GM12891 (cell line): ENCODE measurements at regions not wholly inside any gene's neighbourhood (a gene's known extent, or its start where the extent isn't known, plus 50 kb on each side); places are given as distances from the start of the nearest gene placed in this dataset.

Source experiments
- PAX5 ChIP-seq: IDR thresholded peaks from 2 replicates; pipeline ENCODE4 v1.6.1; 2011; ENCODE audit warnings: low read length, moderate library complexity, mild to moderate bottlenecking; ENCODE audit not compliant: insufficient read depth, severe bottlenecking
- POLR2A ChIP-seq: IDR thresholded peaks from 2 replicates; pipeline ENCODE4 v1.6.1; 2011; ENCODE audit warnings: low read depth, low read length, control low read depth
- POLR2AphosphoS5 ChIP-seq: IDR thresholded peaks from 2 replicates; pipeline ENCODE4 v1.6.1; 2011; ENCODE audit warnings: low read depth, low read length, control low read depth
- POU2F2 ChIP-seq: IDR thresholded peaks from 2 replicates; pipeline ENCODE4 v1.6.1; 2011; ENCODE audit warnings: low read depth, mild to moderate bottlenecking, control low read depth, low read length, moderate library complexity
- SPI1 ChIP-seq: IDR thresholded peaks from 2 replicates; pipeline ENCODE4 v1.6.1; 2011; ENCODE audit warnings: low read depth, low read length, control low read depth
- TAF1 ChIP-seq: IDR thresholded peaks from 2 replicates; pipeline ENCODE4 v1.6.1; 2011; ENCODE audit warnings: low read depth, low read length, control low read depth

DNA sequence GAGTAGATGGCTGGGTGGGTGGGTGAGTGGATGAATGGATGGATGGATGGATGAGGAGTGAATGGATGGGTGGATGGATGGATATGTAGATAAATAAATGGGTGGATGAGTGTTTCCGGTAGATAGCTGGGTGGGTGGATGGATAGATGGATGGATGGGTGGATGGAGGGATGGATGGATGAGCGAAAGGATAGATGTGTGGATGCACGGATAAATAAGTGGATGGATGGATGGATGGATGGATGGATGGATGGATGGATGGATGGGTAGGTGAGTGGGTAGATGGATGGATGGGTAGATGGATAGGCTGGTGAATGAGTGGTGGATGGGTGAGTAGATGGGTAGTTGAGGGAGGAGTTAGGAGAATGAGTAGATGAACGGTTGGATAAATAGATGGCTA is 349.3 kb downstream of the MN1 start:
- TF ChIP-seq POLR2A (no peak), POU2F2 (no peak), POLR2AphosphoS5 (no peak), TAF1 (no peak), SPI1 (no peak), PAX5 (no peak)
